IMR-90 (cell line): ENCODE measurements at regions not wholly inside any gene's neighbourhood (a gene's known extent, or its start where the extent isn't known, plus 50 kb on each side); places are given as distances from the start of the nearest gene placed in this dataset.

Experiments
- ATAC-seq: fragments of 200-7000 bp; cut with Tn5 transposase; 2 replicates; pipeline ENCODE4 v1.9.1; 2020; ENCODE audit warnings: low read depth, mild to moderate bottlenecking, moderate library complexity
- BruUV-seq: library from RNA; stranded (reverse); fragments of 400-500 nt; replicated peaks from 2 replicates; lab custom pipeline; 2021; lab: Mats Ljungman, UMichigan
- CTCF ChIA-PET: fragments of 300-600 bp; formaldehyde crosslinking; extraction: SDS; loops from one replicate; lab custom pipeline; 2021; ENCODE audit warnings: antibody characterized with exemption; lab: Yijun Ruan, JAX
- POLR2A ChIA-PET: fragments of 300-600 bp; sonication (Branson Sonifier 250); formaldehyde crosslinking; loops from one replicate; lab custom pipeline; 2022; ENCODE audit warnings: antibody characterized with exemption; ENCODE audit not compliant: unreplicated experiment; lab: Charles Lee
- DNase-seq: peaks from one replicate; pipeline ENCODE4 v3.0.0; 2013
- H2AFZ ChIP-seq: replicated peaks from 2 replicates; pipeline ENCODE3; 2013; ENCODE audit warnings: low read length, mild to moderate bottlenecking; ENCODE audit not compliant: poor library complexity
- H2AK5ac ChIP-seq: 2 replicates; pipeline ENCODE4 v1.6.1; 2013; ENCODE audit warnings: low read depth, low read length, inconsistent platforms
- H2AK9ac ChIP-seq: replicated peaks from 2 replicates; pipeline ENCODE3; 2013; ENCODE audit warnings: mild to moderate bottlenecking, low read depth, low read length, moderate library complexity; ENCODE audit not compliant: poor library complexity
- H2BK120ac ChIP-seq: 2 replicates; pipeline ENCODE4 v1.6.1; 2013; ENCODE audit warnings: low read depth, low read length, inconsistent platforms
- H2BK15ac ChIP-seq: 3 replicates; pipeline ENCODE4 v1.6.1; 2013; ENCODE audit warnings: low read depth, low read length, inconsistent platforms
- H2BK20ac ChIP-seq: 2 replicates; pipeline ENCODE4 v1.6.1; 2013; ENCODE audit warnings: low read depth, mild to moderate bottlenecking, inconsistent platforms, low read length, moderate library complexity
- H2BK5ac ChIP-seq: 2 replicates; pipeline ENCODE4 v1.6.1; 2013; ENCODE audit warnings: mild to moderate bottlenecking, low read depth, low read length, inconsistent platforms; ENCODE audit not compliant: poor library complexity, severe bottlenecking
- H3K14ac ChIP-seq: replicated peaks from 2 replicates; pipeline ENCODE4 v1.6.1; 2013; ENCODE audit warnings: low read depth, low read length, inconsistent platforms
- H3K18ac ChIP-seq: 2 replicates; pipeline ENCODE4 v1.6.1; 2013; ENCODE audit warnings: low read depth, low read length, control low read depth
- H3K23ac ChIP-seq: 2 replicates; pipeline ENCODE4 v1.6.1; 2013; ENCODE audit warnings: low read depth, low read length, inconsistent platforms
- H3K27ac ChIP-seq: 2 replicates; pipeline ENCODE4 v1.5.1; 2013; ENCODE audit warnings: mild to moderate bottlenecking, control low read depth, low read length; ENCODE audit not compliant: insufficient read depth
- H3K27me3 ChIP-seq: 2 replicates; pipeline ENCODE4 v1.6.1; 2013; ENCODE audit warnings: low read length; ENCODE audit not compliant: control insufficient read depth, insufficient read depth
- H3K36me3 ChIP-seq: 2 replicates; pipeline ENCODE4 v1.6.1; 2013; ENCODE audit warnings: low read length, mixed read lengths; ENCODE audit not compliant: control insufficient read depth, insufficient read depth
- H3K4ac ChIP-seq: 2 replicates; pipeline ENCODE4 v1.6.1; 2013; ENCODE audit warnings: low read depth, low read length, inconsistent platforms
- H3K4me1 ChIP-seq: 2 replicates; pipeline ENCODE4 v1.6.1; 2013; ENCODE audit warnings: low read length, mixed read lengths; ENCODE audit not compliant: control insufficient read depth, insufficient read depth
- H3K4me2 ChIP-seq: 2 replicates; pipeline ENCODE4 v1.6.1; 2013; ENCODE audit warnings: low read depth, mild to moderate bottlenecking, control low read depth, low read length, moderate library complexity
- H3K4me3 ChIP-seq: 2 replicates; pipeline ENCODE4 v1.5.1; 2013; ENCODE audit warnings: low read depth, mild to moderate bottlenecking, control low read depth, low read length, moderate library complexity; ENCODE audit not compliant: insufficient read depth
- H3K56ac ChIP-seq: 2 replicates; pipeline ENCODE4 v1.6.1; 2013; ENCODE audit warnings: low read length, inconsistent platforms; ENCODE audit not compliant: insufficient read depth; ENCODE audit errors: extremely low read depth
- H3K79me1 ChIP-seq, 2 experiments: 2 replicates each; pipeline ENCODE4 v1.6.1; 2013; ENCODE audit warnings: low read length in 2 of 2, inconsistent platforms in 1 of 2, low read depth in 1 of 2
- H3K9ac ChIP-seq: 2 replicates; pipeline ENCODE4 v1.6.1; 2013; ENCODE audit warnings: low read depth, low read length, control low read depth
- H3K9me1 ChIP-seq: 2 replicates; pipeline ENCODE4 v1.6.1; 2013; ENCODE audit warnings: low read length, inconsistent platforms; ENCODE audit not compliant: insufficient read depth
- H3K9me3 ChIP-seq: 2 replicates; pipeline ENCODE4 v1.6.1; 2013; ENCODE audit warnings: low read length; ENCODE audit not compliant: control insufficient read depth, insufficient read depth
- H4K20me1 ChIP-seq: 2 replicates; pipeline ENCODE4 v1.6.1; 2013; ENCODE audit warnings: low read length, inconsistent platforms; ENCODE audit not compliant: insufficient read depth
- H4K5ac ChIP-seq: 2 replicates; pipeline ENCODE4 v1.6.1; 2013; ENCODE audit warnings: mild to moderate bottlenecking, low read depth, low read length, control low read depth
- H4K8ac ChIP-seq, 2 experiments: 2 replicates each; pipeline ENCODE4 v1.6.1; 2013; ENCODE audit warnings: low read depth in 2 of 2, low read length in 2 of 2, control low read depth in 1 of 2, inconsistent platforms in 1 of 2
- H4K91ac ChIP-seq: 2 replicates; pipeline ENCODE4 v1.6.1; 2013; ENCODE audit warnings: low read depth, low read length, inconsistent platforms; ENCODE audit not compliant: insufficient read depth
- CTCF ChIP-seq: conservative IDR thresholded peaks from 2 replicates; pipeline ENCODE4 v1.5.1; 2012; ENCODE audit warnings: mild to moderate bottlenecking, low read depth, low read length, improper control_type of control experiment
- ELK1 ChIP-seq: fragments of 150-350 bp; IDR thresholded peaks from 2 replicates; pipeline ENCODE4 v1.6.1; 2016; ENCODE audit warnings: low read depth, mild to moderate bottlenecking, low read length, moderate library complexity, borderline replicate concordance
- RAD21 ChIP-seq: IDR thresholded peaks from 2 replicates; pipeline ENCODE4 v1.6.1; 2012; ENCODE audit warnings: low read length, improper control_type of control experiment
- SMC3 ChIP-seq: fragments of 150-350 bp; IDR thresholded peaks from 2 replicates; pipeline ENCODE4 v1.6.1; 2016; ENCODE audit warnings: low read depth, mild to moderate bottlenecking, antibody characterized with exemption, low read length, moderate library complexity
- WGBS, 2 experiments: methylation state at CpG; one replicate each; pipeline versions ENCODE4 v1.1.5 to v1.1.7; 2013; ENCODE audit warnings: missing lambda C conversion rate in 2 of 2; ENCODE audit not compliant: insufficient read length in 1 of 2; ENCODE audit errors: extremely low coverage in 2 of 2; 5-methylcytosine and 5-hydroxymethylcytosine counted together
- dilution Hi-C: fragments of 300-500 bp; cut with HindIII; formaldehyde crosslinking; loops from one replicate; pipeline ENCODE4 v1.14.3; 2018; ENCODE audit warnings: low sequenced_read_pairs; ENCODE audit not compliant: unreplicated experiment
- in situ Hi-C: fragments of 300-500 bp; cut with MboI; formaldehyde crosslinking; loops from 3 replicates; pipeline ENCODE4 v1.14.3; 2019; ENCODE audit warnings: low sequenced_read_pairs, inconsistent platforms, mixed read lengths
- intact Hi-C: fragments of 100-400 bp; cut with micrococcal nuclease; formaldehyde crosslinking; loops from 2 replicates; pipeline ENCODE4 v1.10.0; 2022

GRCh38 chr16:58814348-58814801, 80.3 kb upstream of the GOT2 start:
- H2AK5ac ChIP-seq: no peak overlapping the region
- no peaks in the 10 kb centered on the region for H3K9me3 ChIP-seq
- H3K27ac ChIP-seq: no peak overlapping the region
- no CpG with 5 or more reads among the region's 12 CpGs for WGBS, 2 experiments
- no peak overlapping the region for H4K5ac ChIP-seq
- no peak overlapping the region for H2AK9ac ChIP-seq
- DNase-seq (peak; percentile 30), ATAC-seq (peak; percentile 97)
- no peak overlapping the region for H2BK15ac ChIP-seq
- BruUV-seq: no TSS peak
- no peaks in the 10 kb centered on the region for H3K9me1 ChIP-seq
- H3K56ac ChIP-seq: no peak overlapping the region
- H3K27me3 ChIP-seq: no peaks in the 10 kb centered on the region
- H3K4me2 ChIP-seq: peak overlapping the region; percentile 91
- H3K79me1 ChIP-seq: no peaks in the 10 kb centered on the region
- H3K4me3 ChIP-seq: peak overlapping the region; percentile 37; the same call in 1 of the 2 replicates
- H4K20me1 ChIP-seq: no peaks in the 10 kb centered on the region
- peak overlapping the region; percentile 58; the same call in 1 of the 2 replicates for H3K9ac ChIP-seq
- ChIA-PET POLR2A (no interaction called here), CTCF (interaction anchor here (0.6 to 1.0 kb wide), 4 partner anchors 14 to 1609 kb away, joined by 3 to 7 read pairs (median 4); no protein-coding TSS in a partner anchor)
- no peak overlapping the region for H4K91ac ChIP-seq
- H4K8ac ChIP-seq: no peak overlapping the region
- H2BK120ac ChIP-seq: no peak overlapping the region
- in situ Hi-C loops (no loop called here), dilution Hi-C loops (no loop called here), intact Hi-C loops (loop anchor here (1.0 kb wide), 1 partner anchor 1389 kb away; no protein-coding TSS in a partner anchor)
- no peak overlapping the region for H3K14ac ChIP-seq
- no peak overlapping the region for H3K23ac ChIP-seq
- no peak overlapping the region for H2BK20ac ChIP-seq
- no peak overlapping the region for H3K18ac ChIP-seq
- peak; percentile 88 for TF ChIP-seq CTCF
- TF ChIP-seq ELK1: no peak
- peak; percentile 85 for TF ChIP-seq SMC3
- TF ChIP-seq RAD21: peak; percentile 89
- H2AFZ ChIP-seq: peak overlapping the region; percentile 82
- H2BK5ac ChIP-seq: no peak overlapping the region
- no peaks in the 10 kb centered on the region for H3K36me3 ChIP-seq
- H3K4me1 ChIP-seq: no peaks in the 10 kb centered on the region
- no peak overlapping the region for H3K4ac ChIP-seq
